HepG2 (cell line): ENCODE measurements at regions not wholly inside any gene's neighbourhood (a gene's known extent, or its start where the extent isn't known, plus 50 kb on each side); places are given as distances from the start of the nearest gene placed in this dataset.

ENCODE experiments used
- ATAC-seq: fragments of 200-7000 bp; cut with Tn5 transposase; 3 replicates; pipeline ENCODE4 v1.9.1; 2020; ENCODE audit warnings: mild to moderate bottlenecking, moderate library complexity
- BruUV-seq: library from RNA; stranded (reverse); fragments of 400-500 nt; replicated peaks from 2 replicates; lab custom pipeline; 2021; lab: Mats Ljungman, UMichigan
- CTCF ChIA-PET: fragments of 300-600 bp; formaldehyde crosslinking; extraction: SDS; loops from one replicate; lab custom pipeline; 2021; ENCODE audit warnings: low total read pairs, inconsistent platforms, low intra/inter-chr PET ratio; lab: Yijun Ruan, JAX
- POLR2A ChIA-PET: fragments of 350-600 bp; sonication (Branson Sonifier 250); formaldehyde crosslinking; loops from one replicate; lab custom pipeline; 2020; ENCODE audit warnings: antibody characterized with exemption, inconsistent platforms; lab: Yijun Ruan, JAX
- DNase-seq: peaks from one replicate; pipeline ENCODE4 v3.0.0-alpha.2; 2015; ENCODE audit warnings: low spot score
- FAIRE-seq: peaks from 3 replicates; lab custom pipeline; 2011; peaks lifted over from hg19 to GRCh38; lab: Jason Lieb, UNC
- H2AFZ ChIP-seq: one replicate; pipeline ENCODE4 v1.6.1; 2011; ENCODE audit warnings: low read length, inconsistent platforms
- H3K27ac ChIP-seq: fragments of 300-600 bp; 3 replicates; pipeline ENCODE4 v1.8.0; 2011; ENCODE audit warnings: mixed run types, mild to moderate bottlenecking, mixed read lengths, low read length, inconsistent platforms; ENCODE audit not compliant: insufficient read depth; ENCODE audit errors: extremely low read length
- H3K27me3 ChIP-seq, 2 experiments: fragments of 200-600 bp in 1 of 2; 2 replicates in 1 of 2; 3 replicates in 1 of 2; pipeline versions ENCODE4 v1.6.0 to v1.8.0; 2011; ENCODE audit warnings: low read length in 2 of 2, mild to moderate bottlenecking in 2 of 2, moderate library complexity in 2 of 2, inconsistent platforms in 1 of 2; ENCODE audit not compliant: insufficient read depth in 2 of 2, control insufficient read depth in 1 of 2
- H3K36me3 ChIP-seq, 2 experiments: fragments of 200-600 bp in 1 of 2; replicated peaks in 1 of 2; 2 replicates in 1 of 2; 3 replicates in 1 of 2; pipeline versions ENCODE4 v1.5.1 to v1.8.0; 2011; ENCODE audit warnings: low read length in 2 of 2, inconsistent platforms in 1 of 2; ENCODE audit not compliant: insufficient read depth in 2 of 2, control insufficient read depth in 1 of 2
- H3K4me1 ChIP-seq: 2 replicates; pipeline ENCODE4 v1.5.1; 2012; ENCODE audit warnings: low read length, inconsistent platforms; ENCODE audit not compliant: insufficient read depth
- H3K4me2 ChIP-seq: 2 replicates; pipeline ENCODE4 v1.6.0; 2011; ENCODE audit warnings: low read depth, low read length, inconsistent platforms
- H3K4me3 ChIP-seq, 3 experiments: fragments of 200-600 bp in 1 of 3; sonication (generic), shearing (Covaris generic) in 1 of 3; replicated peaks in 1 of 3; 2 replicates each; pipeline ENCODE4 v1.5.1; 2011 to 2016; ENCODE audit warnings: low read length in 3 of 3, inconsistent platforms in 2 of 3, low read depth in 2 of 3, mild to moderate bottlenecking in 2 of 3, control low read depth in 1 of 3, mixed read lengths in 1 of 3; ENCODE audit not compliant: insufficient read depth in 1 of 3
- H3K79me2 ChIP-seq: one replicate; pipeline ENCODE4 v1.6.1; 2011; ENCODE audit warnings: low read length, inconsistent platforms; ENCODE audit not compliant: insufficient read depth
- H3K9ac ChIP-seq: 2 replicates; pipeline ENCODE4 v1.6.0; 2011; ENCODE audit warnings: mild to moderate bottlenecking, low read depth, low read length, inconsistent platforms; ENCODE audit not compliant: insufficient read depth
- H3K9me3 ChIP-seq: 2 replicates; pipeline ENCODE4 v1.5.1; 2012; ENCODE audit warnings: mild to moderate bottlenecking, low read length
- H4K20me1 ChIP-seq: 2 replicates; pipeline ENCODE4 v1.6.0; 2011; ENCODE audit warnings: inconsistent platforms, mild to moderate bottlenecking, low read length, moderate library complexity; ENCODE audit not compliant: insufficient read depth
- BCLAF1 ChIP-seq: fragments of 450-650 bp; IDR thresholded peaks from 2 replicates; pipeline ENCODE4 v1.6.1; 2017; ENCODE audit warnings: mild to moderate bottlenecking
- EP300 ChIP-seq, 3 experiments: sonication (generic) in 1 of 3; formaldehyde crosslinking in 1 of 3; IDR thresholded peaks; 2 replicates each; pipeline versions ENCODE4 v1.5.1 to v1.6.1; 2011 to 2020; ENCODE audit warnings: low read depth in 2 of 3, low read length in 2 of 3, borderline replicate concordance in 1 of 3, improper control_type of control experiment in 1 of 3, mild to moderate bottlenecking in 1 of 3, missing genetic modification reagents in 1 of 3, moderate library complexity in 1 of 3
- GFI1 ChIP-seq: sonication (generic); formaldehyde crosslinking; IDR thresholded peaks from 2 replicates; pipeline ENCODE4 v1.5.0; 2020; ENCODE audit warnings: missing genetic modification reagents, mild to moderate bottlenecking, borderline replicate concordance
- GPN1 ChIP-seq: sonication (generic); formaldehyde crosslinking; IDR thresholded peaks from 2 replicates; pipeline ENCODE4 v1.5.1; 2020; ENCODE audit warnings: missing genetic modification reagents, borderline replicate concordance
- GTF2F1 ChIP-seq: fragments of 150-350 bp; IDR thresholded peaks from 2 replicates; pipeline ENCODE4 v1.6.1; 2014; ENCODE audit warnings: low read length
- HOXA7 ChIP-seq: sonication (generic); formaldehyde crosslinking; IDR thresholded peaks from 2 replicates; pipeline ENCODE4 v1.8.1; 2022; ENCODE audit warnings: mild to moderate bottlenecking, missing genetic modification reagents, moderate library complexity
- HOXD1 ChIP-seq: sonication (generic); formaldehyde crosslinking; IDR thresholded peaks from 2 replicates; pipeline ENCODE4 v1.5.0; 2020; ENCODE audit warnings: missing genetic modification reagents
- KDM5A ChIP-seq: fragments of 200-600 bp; sonication (generic); IDR thresholded peaks from 2 replicates; pipeline ENCODE4 v1.7.0; 2018; ENCODE audit warnings: antibody characterized with exemption, mild to moderate bottlenecking, low read length, borderline replicate concordance
- KDM6A ChIP-seq: IDR thresholded peaks from 2 replicates; pipeline ENCODE4 v1.6.1; 2016; ENCODE audit warnings: low read depth
- MED8 ChIP-seq: sonication (generic); formaldehyde crosslinking; IDR thresholded peaks from 2 replicates; pipeline ENCODE4 v1.8.1; 2023; ENCODE audit warnings: mild to moderate bottlenecking, missing genetic modification reagents; ENCODE audit not compliant: insufficient replicate concordance
- POGK ChIP-seq: sonication (generic); formaldehyde crosslinking; conservative IDR thresholded peaks from 2 replicates; pipeline ENCODE4 v1.8.0; 2022; ENCODE audit warnings: mild to moderate bottlenecking, moderate library complexity, missing genetic modification reagents
- RNF2 ChIP-seq: fragments of 450-650 bp; conservative IDR thresholded peaks from 2 replicates; pipeline ENCODE4 v1.6.1; 2016; ENCODE audit warnings: low read depth
- SKIL ChIP-seq: sonication (generic); formaldehyde crosslinking; IDR thresholded peaks from 2 replicates; pipeline ENCODE4 v1.8.0; 2022; ENCODE audit warnings: missing genetic modification reagents, mild to moderate bottlenecking, moderate library complexity, borderline replicate concordance
- SNRNP70 ChIP-seq: fragments of 200-400 bp; formaldehyde crosslinking; IDR thresholded peaks from 2 replicates; pipeline ENCODE4 v1.6.1; 2017; ENCODE audit warnings: mild to moderate bottlenecking, low read depth, low read length, moderate library complexity
- THYN1 ChIP-seq: sonication (generic); formaldehyde crosslinking; IDR thresholded peaks from 2 replicates; pipeline ENCODE4 v1.8.1; 2023; ENCODE audit warnings: low read depth, mild to moderate bottlenecking, moderate library complexity, missing genetic modification reagents, borderline replicate concordance
- TRIM24 ChIP-seq: sonication (generic); formaldehyde crosslinking; IDR thresholded peaks from 2 replicates; pipeline ENCODE4 v1.8.0; 2022; ENCODE audit warnings: mild to moderate bottlenecking, missing genetic modification reagents
- U2AF2 ChIP-seq: fragments of 200-400 bp; formaldehyde crosslinking; IDR thresholded peaks from 2 replicates; pipeline ENCODE4 v1.6.1; 2017; ENCODE audit warnings: low read depth, mild to moderate bottlenecking, low read length
- ZBTB42 ChIP-seq: sonication (generic); formaldehyde crosslinking; IDR thresholded peaks from 2 replicates; pipeline ENCODE4 v1.5.0; 2020; ENCODE audit warnings: mild to moderate bottlenecking, missing genetic modification reagents
- ZNF124 ChIP-seq: sonication (generic); formaldehyde crosslinking; IDR thresholded peaks from 2 replicates; pipeline ENCODE4 v1.4.0; 2020; ENCODE audit warnings: missing genetic modification reagents
- ZNF138 ChIP-seq: sonication (generic); formaldehyde crosslinking; IDR thresholded peaks from 2 replicates; pipeline ENCODE4 v1.5.0; 2020; ENCODE audit warnings: mild to moderate bottlenecking, low read depth, missing genetic modification reagents
- WGBS: methylation state at CpG from one replicate; pipeline ENCODE4 v1.1.6; 2017; ENCODE audit warnings: low lambda C conversion rate; 5-methylcytosine and 5-hydroxymethylcytosine counted together
- in situ Hi-C: cut with HindIII; loops from 2 replicates; pipeline ENCODE4 v1.10.0; 2017; ENCODE audit warnings: low pct_unique_long_range_greater_than_20kb; ENCODE audit not compliant: extremely low pct_ligation_motif_present
- intact Hi-C: fragments of 100-400 bp; cut with micrococcal nuclease; formaldehyde crosslinking; loops from one replicate; pipeline ENCODE4 v1.10.0; 2022; ENCODE audit not compliant: unreplicated experiment

GRCh38 chr10:113445736-113446135 is 107.1 kb upstream of the HABP2 start:
- H3K27me3 ChIP-seq, result 0 out of 5 replicates have a peak, but pooled peaks cover 0 to 8% of the 10 kb centered on the region in 2 experiments
- H3K9me3 ChIP-seq, result no peaks in the 10 kb centered on the region
- FAIRE-seq (no peak), DNase-seq (no peak), ATAC-seq (no peak)
- H3K9ac ChIP-seq, result no peak overlapping the region
- H3K4me3 ChIP-seq, result no peak overlapping the region
- no peaks in the 10 kb centered on the region for H4K20me1 ChIP-seq
- WGBS, result 20% methylated on average over 5 of the region's 5 CpGs
- BruUV-seq, result no TSS peak
- no peaks in the 10 kb centered on the region for H3K79me2 ChIP-seq
- intact Hi-C loops (no loop called here), in situ Hi-C loops (no loop called here)
- H3K36me3 ChIP-seq, result no peaks in the 10 kb centered on the region
- no peak overlapping the region for H3K27ac ChIP-seq
- CTCF ChIA-PET, result no interaction called here
- H3K4me1 ChIP-seq, result peaks cover 9% of the 10 kb centered on the region
- no peak overlapping the region for H3K4me2 ChIP-seq
- POLR2A ChIA-PET, result no interaction called here
- TF ChIP-seq HOXD1 (CRISPR knock-in tag) (no peak), ZNF138 (CRISPR knock-in tag) (no peak), ZBTB42 (no peak), POGK (CRISPR knock-in tag) (no peak), GPN1 (CRISPR knock-in tag) (no peak), THYN1 (CRISPR knock-in tag) (no peak), TRIM24 (CRISPR knock-in tag) (no peak), ZNF124 (CRISPR knock-in tag) (no peak), U2AF2 (no peak), RNF2 (no peak), HOXA7 (CRISPR knock-in tag) (no peak), SKIL (CRISPR knock-in tag) (no peak), EP300 (IDR thresholded peaks at IDR 0.05; ENCODE audit: low read depth in 2 of 2, low read length in 2 of 2) (no peak), EP300 (CRISPR knock-in tag; IDR thresholded peaks at IDR 0.05; ENCODE audit: borderline replicate concordance) (no peak), KDM5A (no peak), GTF2F1 (no peak), BCLAF1 (no peak), MED8 (CRISPR knock-in tag) (no peak), GFI1 (CRISPR knock-in tag) (no peak), KDM6A (CRISPR knock-in tag) (no peak), SNRNP70 (no peak)
- H2AFZ ChIP-seq, result no peak overlapping the region
